Kasumi-1 (cell line): ENCODE measurements at regions not wholly inside any gene's neighbourhood (a gene's known extent, or its start where the extent isn't known, plus 50 kb on each side); places are given as distances from the start of the nearest gene placed in this dataset.
"Not testable (repeated sequence)": the region's sequence is repeated elsewhere in the genome, so short reads cannot be mapped to it uniquely, and the experiment has no call there.

Experiments used
- DNase-seq, 2 experiments: peaks; one replicate each; lab custom pipeline; 2025; lab: John Stamatoyannopoulos, UW

GRCh38 chr2:3115301-3116042, 262.1 kb downstream of the EIPR1 start:
- DNase-seq: no peak

GRCh38 chr2:3114406-3115185, 263.0 kb downstream of the EIPR1 start:
- DNase-seq: no peak

GRCh38 chr2:3113769-3114168, 263.8 kb downstream of the EIPR1 start:
- no peak for DNase-seq

- DNase-seq: no peak
These were observed 264.5 kb downstream of the EIPR1 start for GRCh38 chr2:3113122-3113521.

- no peak for DNase-seq
These were observed 265.1 kb downstream of the EIPR1 start for GRCh38 chr2:3112553-3112952.

- DNase-seq: no peak
These were observed 265.5 kb downstream of the EIPR1 start for GRCh38 chr2:3112131-3112530.

GRCh38 chr2:3110994-3111666, 266.5 kb downstream of the EIPR1 start:
- DNase-seq: no peak

- no peak for DNase-seq
These were observed 267.1 kb downstream of the EIPR1 start for GRCh38 chr2:3110555-3110954.

GRCh38 chr2:3108710-3109702, 268.6 kb downstream of the EIPR1 start:
- no peak for DNase-seq

GRCh38 chr2:3108105-3108504, 269.5 kb downstream of the EIPR1 start:
- no peak for DNase-seq

GRCh38 chr2:3107567-3107966, 270.1 kb downstream of the EIPR1 start:
- DNase-seq: no peak

GRCh38 chr2:3105814-3106569, 271.6 kb downstream of the EIPR1 start:
- DNase-seq: no peak

- DNase-seq: not testable (repeated sequence)
These were observed 272.4 kb downstream of the EIPR1 start for GRCh38 chr2:3104958-3105813.

- no peak for DNase-seq
These were observed 273.4 kb downstream of the EIPR1 start for GRCh38 chr2:3104261-3104660.

GRCh38 chr2:3102922-3103569, 274.6 kb downstream of the EIPR1 start:
- no peak for DNase-seq

- DNase-seq: no peak
These were observed 275.3 kb downstream of the EIPR1 start for GRCh38 chr2:3102081-3102921.

GRCh38 chr2:3101016-3101942, 276.3 kb downstream of the EIPR1 start:
- no peak for DNase-seq
